HG03039 (cell line): ENCODE measurements at regions not wholly inside any gene's neighbourhood (a gene's known extent, or its start where the extent isn't known, plus 50 kb on each side); places are given as distances from the start of the nearest gene placed in this dataset.
A peak's percentile ranks its signal among the peaks of the same experiment; 100 is the strongest.

Experiments
- ATAC-seq: cut with Tn5 transposase; IDR thresholded peaks from one replicate; pipeline ENCODE4 v1.9.1; 2021; ENCODE audit warnings: mild to moderate bottlenecking, moderate library complexity; ENCODE audit not compliant: unreplicated experiment

- no peak for ATAC-seq
Observed at GRCh38 chr3:46114323-46114988, 87.2 kb upstream of the XCR1 start.

GRCh38 chr3:46113608-46114007 lies 86.3 kb upstream of the XCR1 start:
- ATAC-seq, result no peak

- ATAC-seq, result no peak
Observed at GRCh38 chr3:46112984-46113383, 85.7 kb upstream of the XCR1 start.

GRCh38 chr3:46112296-46112695 lies 85.0 kb upstream of the XCR1 start:
- ATAC-seq, result no peak

GRCh38 chr3:46110701-46111493 lies 83.6 kb upstream of the XCR1 start:
- ATAC-seq, result no peak

- ATAC-seq, result no peak
Observed at GRCh38 chr3:46107682-46108081, 80.4 kb upstream of the XCR1 start.

GRCh38 chr3:46105306-46105919 lies 78.1 kb upstream of the XCR1 start:
- ATAC-seq, result no peak

- no peak for ATAC-seq
Observed at GRCh38 chr3:46104706-46105105, 77.4 kb upstream of the XCR1 start.

GRCh38 chr3:46102780-46103130 lies 75.5 kb upstream of the XCR1 start:
- ATAC-seq, result no peak

GRCh38 chr3:46102059-46102779 lies 74.9 kb upstream of the XCR1 start:
- ATAC-seq, result no peak

- ATAC-seq, result no peak
Observed at GRCh38 chr3:46100812-46101211, 73.5 kb upstream of the XCR1 start.

GRCh38 chr3:46098319-46098761 lies 71.1 kb upstream of the XCR1 start:
- ATAC-seq, result peak; percentile 43

- no peak for ATAC-seq
Observed at GRCh38 chr3:46097691-46098241, 70.5 kb upstream of the XCR1 start.

GRCh38 chr3:46096781-46097180 lies 69.5 kb upstream of the XCR1 start:
- ATAC-seq, result no peak

- ATAC-seq, result no peak
Observed at GRCh38 chr3:46096336-46096735, 69.1 kb upstream of the XCR1 start.

- ATAC-seq, result peak; percentile 50
Observed at GRCh38 chr3:46095307-46095706, 68.0 kb upstream of the XCR1 start.

GRCh38 chr3:46094506-46094905 lies 67.2 kb upstream of the XCR1 start:
- no peak for ATAC-seq

- no peak for ATAC-seq
Observed at GRCh38 chr3:46093966-46094365, 66.7 kb upstream of the XCR1 start.

GRCh38 chr3:46093327-46093942 lies 66.2 kb upstream of the XCR1 start:
- no peak for ATAC-seq

- no peak for ATAC-seq
Observed at GRCh38 chr3:46092702-46093080, 65.4 kb upstream of the XCR1 start.
